Choroid plexus epithelial cell (primary cell): ENCODE measurements at regions not wholly inside any gene's neighbourhood (a gene's known extent, or its start where the extent isn't known, plus 50 kb on each side); places are given as distances from the start of the nearest gene placed in this dataset.
"Not testable (repeated sequence)": the region's sequence is repeated elsewhere in the genome, so short reads cannot be mapped to it uniquely, and the experiment has no call there.

Source experiments
- DNase-seq: peaks from one replicate; pipeline ENCODE4 v3.0.0-alpha.2; 2010; ENCODE audit warnings: low read depth
- H3K4me3 ChIP-seq: 2 replicates; pipeline ENCODE4 v1.5.1; 2011; ENCODE audit warnings: low read depth, mild to moderate bottlenecking, control low read depth, low read length, moderate library complexity
- CTCF ChIP-seq: conservative IDR thresholded peaks from 2 replicates; pipeline ENCODE4 v1.5.1; 2011; ENCODE audit warnings: low read depth, mild to moderate bottlenecking, control low read depth, inconsistent platforms, low read length, moderate library complexity

GRCh38 chr16:47880653-47881052, 275.1 kb downstream of the ABCC12 start:
- H3K4me3 ChIP-seq: no peak overlapping the region
- TF ChIP-seq CTCF: no peak
- DNase-seq: no peak

- DNase-seq: no peak
- no peak for TF ChIP-seq CTCF
- H3K4me3 ChIP-seq: no peak overlapping the region
Measured at GRCh38 chr16:47877166-47877565, 278.6 kb downstream of the ABCC12 start.

- no peak for DNase-seq
- no peak for TF ChIP-seq CTCF
- no peak overlapping the region for H3K4me3 ChIP-seq
Measured at GRCh38 chr16:47876511-47876910, 279.3 kb downstream of the ABCC12 start.

GRCh38 chr16:47873434-47873833, 282.4 kb downstream of the ABCC12 start:
- DNase-seq: no peak
- peak; percentile 39 for TF ChIP-seq CTCF
- no peak overlapping the region for H3K4me3 ChIP-seq

GRCh38 chr16:47872225-47872624, 283.6 kb downstream of the ABCC12 start:
- DNase-seq: no peak
- no peak overlapping the region for H3K4me3 ChIP-seq
- TF ChIP-seq CTCF: no peak

GRCh38 chr16:47866423-47866822, 289.4 kb downstream of the ABCC12 start:
- DNase-seq: no peak
- TF ChIP-seq CTCF: no peak
- H3K4me3 ChIP-seq: no peak overlapping the region

GRCh38 chr16:47865337-47865855, 290.4 kb downstream of the ABCC12 start:
- H3K4me3 ChIP-seq: no peak overlapping the region
- DNase-seq: no peak

GRCh38 chr16:47864262-47864661, 291.5 kb downstream of the ABCC12 start:
- not testable (repeated sequence) for DNase-seq, H3K4me3 ChIP-seq

More at GRCh38 chr16:47865337-47865855, 290.4 kb downstream of the ABCC12 start:
- no peak for TF ChIP-seq CTCF
